H1 (cell line): ENCODE measurements at regions not wholly inside any gene's neighbourhood (a gene's known extent, or its start where the extent isn't known, plus 50 kb on each side); places are given as distances from the start of the nearest gene placed in this dataset.

ENCODE experiments used
- RFX5 ChIP-seq: IDR thresholded peaks from 2 replicates; pipeline ENCODE4 v1.6.1; 2011; ENCODE audit warnings: low read depth, low read length, improper control_type of control experiment, borderline replicate concordance
- TF ChIP-seq, protein P1 (sequence below): fragments of 300-600 bp; sonication (generic); IDR thresholded peaks from 2 replicates; pipeline ENCODE4 v1.7.1; 2012; ENCODE audit warnings: low read length, moderate library complexity, mild to moderate bottlenecking, inconsistent platforms; ENCODE audit not compliant: insufficient replicate concordance

DNA sequence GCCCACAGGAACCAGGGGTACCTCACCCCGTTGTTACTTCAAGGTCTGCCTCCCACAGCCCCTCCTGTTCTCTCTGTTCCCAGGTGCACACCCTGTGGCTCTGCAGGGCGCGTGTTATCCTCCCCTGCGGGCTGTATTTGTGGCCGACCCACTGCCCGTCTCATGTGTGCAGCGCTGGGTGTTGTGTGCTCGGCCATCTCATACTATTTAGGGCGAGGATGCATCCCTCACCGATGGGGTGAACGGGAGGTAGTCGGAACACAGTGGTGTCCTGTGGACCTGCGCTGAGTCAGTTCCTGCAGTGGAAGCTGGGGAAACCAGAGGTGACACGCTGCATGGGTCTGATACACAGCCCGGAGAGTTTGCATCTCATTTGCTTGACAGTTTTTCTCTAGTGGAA lies 94.5 kb upstream of the SULF2 start (continued):
- TF ChIP-seq, protein P1, sequence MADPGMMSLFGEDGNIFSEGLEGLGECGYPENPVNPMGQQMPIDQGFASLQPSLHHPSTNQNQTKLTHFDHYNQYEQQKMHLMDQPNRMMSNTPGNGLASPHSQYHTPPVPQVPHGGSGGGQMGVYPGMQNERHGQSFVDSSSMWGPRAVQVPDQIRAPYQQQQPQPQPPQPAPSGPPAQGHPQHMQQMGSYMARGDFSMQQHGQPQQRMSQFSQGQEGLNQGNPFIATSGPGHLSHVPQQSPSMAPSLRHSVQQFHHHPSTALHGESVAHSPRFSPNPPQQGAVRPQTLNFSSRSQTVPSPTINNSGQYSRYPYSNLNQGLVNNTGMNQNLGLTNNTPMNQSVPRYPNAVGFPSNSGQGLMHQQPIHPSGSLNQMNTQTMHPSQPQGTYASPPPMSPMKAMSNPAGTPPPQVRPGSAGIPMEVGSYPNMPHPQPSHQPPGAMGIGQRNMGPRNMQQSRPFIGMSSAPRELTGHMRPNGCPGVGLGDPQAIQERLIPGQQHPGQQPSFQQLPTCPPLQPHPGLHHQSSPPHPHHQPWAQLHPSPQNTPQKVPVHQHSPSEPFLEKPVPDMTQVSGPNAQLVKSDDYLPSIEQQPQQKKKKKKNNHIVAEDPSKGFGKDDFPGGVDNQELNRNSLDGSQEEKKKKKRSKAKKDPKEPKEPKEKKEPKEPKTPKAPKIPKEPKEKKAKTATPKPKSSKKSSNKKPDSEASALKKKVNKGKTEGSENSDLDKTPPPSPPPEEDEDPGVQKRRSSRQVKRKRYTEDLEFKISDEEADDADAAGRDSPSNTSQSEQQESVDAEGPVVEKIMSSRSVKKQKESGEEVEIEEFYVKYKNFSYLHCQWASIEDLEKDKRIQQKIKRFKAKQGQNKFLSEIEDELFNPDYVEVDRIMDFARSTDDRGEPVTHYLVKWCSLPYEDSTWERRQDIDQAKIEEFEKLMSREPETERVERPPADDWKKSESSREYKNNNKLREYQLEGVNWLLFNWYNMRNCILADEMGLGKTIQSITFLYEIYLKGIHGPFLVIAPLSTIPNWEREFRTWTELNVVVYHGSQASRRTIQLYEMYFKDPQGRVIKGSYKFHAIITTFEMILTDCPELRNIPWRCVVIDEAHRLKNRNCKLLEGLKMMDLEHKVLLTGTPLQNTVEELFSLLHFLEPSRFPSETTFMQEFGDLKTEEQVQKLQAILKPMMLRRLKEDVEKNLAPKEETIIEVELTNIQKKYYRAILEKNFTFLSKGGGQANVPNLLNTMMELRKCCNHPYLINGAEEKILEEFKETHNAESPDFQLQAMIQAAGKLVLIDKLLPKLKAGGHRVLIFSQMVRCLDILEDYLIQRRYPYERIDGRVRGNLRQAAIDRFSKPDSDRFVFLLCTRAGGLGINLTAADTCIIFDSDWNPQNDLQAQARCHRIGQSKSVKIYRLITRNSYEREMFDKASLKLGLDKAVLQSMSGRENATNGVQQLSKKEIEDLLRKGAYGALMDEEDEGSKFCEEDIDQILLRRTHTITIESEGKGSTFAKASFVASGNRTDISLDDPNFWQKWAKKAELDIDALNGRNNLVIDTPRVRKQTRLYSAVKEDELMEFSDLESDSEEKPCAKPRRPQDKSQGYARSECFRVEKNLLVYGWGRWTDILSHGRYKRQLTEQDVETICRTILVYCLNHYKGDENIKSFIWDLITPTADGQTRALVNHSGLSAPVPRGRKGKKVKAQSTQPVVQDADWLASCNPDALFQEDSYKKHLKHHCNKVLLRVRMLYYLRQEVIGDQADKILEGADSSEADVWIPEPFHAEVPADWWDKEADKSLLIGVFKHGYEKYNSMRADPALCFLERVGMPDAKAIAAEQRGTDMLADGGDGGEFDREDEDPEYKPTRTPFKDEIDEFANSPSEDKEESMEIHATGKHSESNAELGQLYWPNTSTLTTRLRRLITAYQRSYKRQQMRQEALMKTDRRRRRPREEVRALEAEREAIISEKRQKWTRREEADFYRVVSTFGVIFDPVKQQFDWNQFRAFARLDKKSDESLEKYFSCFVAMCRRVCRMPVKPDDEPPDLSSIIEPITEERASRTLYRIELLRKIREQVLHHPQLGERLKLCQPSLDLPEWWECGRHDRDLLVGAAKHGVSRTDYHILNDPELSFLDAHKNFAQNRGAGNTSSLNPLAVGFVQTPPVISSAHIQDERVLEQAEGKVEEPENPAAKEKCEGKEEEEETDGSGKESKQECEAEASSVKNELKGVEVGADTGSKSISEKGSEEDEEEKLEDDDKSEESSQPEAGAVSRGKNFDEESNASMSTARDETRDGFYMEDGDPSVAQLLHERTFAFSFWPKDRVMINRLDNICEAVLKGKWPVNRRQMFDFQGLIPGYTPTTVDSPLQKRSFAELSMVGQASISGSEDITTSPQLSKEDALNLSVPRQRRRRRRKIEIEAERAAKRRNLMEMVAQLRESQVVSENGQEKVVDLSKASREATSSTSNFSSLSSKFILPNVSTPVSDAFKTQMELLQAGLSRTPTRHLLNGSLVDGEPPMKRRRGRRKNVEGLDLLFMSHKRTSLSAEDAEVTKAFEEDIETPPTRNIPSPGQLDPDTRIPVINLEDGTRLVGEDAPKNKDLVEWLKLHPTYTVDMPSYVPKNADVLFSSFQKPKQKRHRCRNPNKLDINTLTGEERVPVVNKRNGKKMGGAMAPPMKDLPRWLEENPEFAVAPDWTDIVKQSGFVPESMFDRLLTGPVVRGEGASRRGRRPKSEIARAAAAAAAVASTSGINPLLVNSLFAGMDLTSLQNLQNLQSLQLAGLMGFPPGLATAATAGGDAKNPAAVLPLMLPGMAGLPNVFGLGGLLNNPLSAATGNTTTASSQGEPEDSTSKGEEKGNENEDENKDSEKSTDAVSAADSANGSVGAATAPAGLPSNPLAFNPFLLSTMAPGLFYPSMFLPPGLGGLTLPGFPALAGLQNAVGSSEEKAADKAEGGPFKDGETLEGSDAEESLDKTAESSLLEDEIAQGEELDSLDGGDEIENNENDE, result no peak
- TF ChIP-seq RFX5, result no peak
